B cell (primary cell): ENCODE measurements at regions not wholly inside any gene's neighbourhood (a gene's known extent, or its start where the extent isn't known, plus 50 kb on each side); places are given as distances from the start of the nearest gene placed in this dataset.

Experiments
- ATAC-seq: fragments of 200-7000 bp; cut with Tn5 transposase; one replicate; pipeline ENCODE4 v1.10.0; 2021; ENCODE audit warnings: low read depth, mild to moderate bottlenecking, moderate number of reproducible peaks, moderate library complexity
- CTCF ChIA-PET: fragments of 350-600 bp; sonication (Branson Sonifier 250); formaldehyde crosslinking; loops from one replicate; lab custom pipeline; 2021; ENCODE audit warnings: antibody characterized with exemption, inconsistent platforms; lab: Charles Lee
- POLR2A ChIA-PET: fragments of 350-600 bp; sonication (Branson Sonifier 250); formaldehyde crosslinking; loops from one replicate; lab custom pipeline; 2021; ENCODE audit warnings: antibody characterized with exemption; lab: Charles Lee
- DNase-seq: peaks from one replicate; pipeline ENCODE4 v3.0.0; 2013
- H2AFZ ChIP-seq: 2 replicates; pipeline ENCODE4 v1.6.1; 2012; ENCODE audit warnings: mild to moderate bottlenecking, low read depth, low read length; ENCODE audit not compliant: insufficient read depth, poor library complexity, severe bottlenecking
- H3K27ac ChIP-seq, 2 donors: 1 replicate in 1 of 2; 2 replicates in 1 of 2; pipeline ENCODE4 v1.5.1; 2012 to 2013; ENCODE audit warnings: low read length in 2 of 2, mild to moderate bottlenecking in 2 of 2, moderate library complexity in 1 of 2
- H3K27me3 ChIP-seq, 4 experiments: fragments of 200-600 bp in 1 of 4; sonication (generic) in 1 of 4; replicated peaks in 1 of 4; 1 replicate in 2 of 4; 2 replicates in 2 of 4; pipeline versions ENCODE4 v1.6.1 to v1.7.0; 2013 to 2016; ENCODE audit warnings: low read length in 3 of 4, mild to moderate bottlenecking in 2 of 4, mixed read lengths in 1 of 4, moderate library complexity in 1 of 4; ENCODE audit not compliant: insufficient read depth in 4 of 4, control insufficient read depth in 3 of 4; ENCODE audit errors: control extremely low read depth in 1 of 4
- H3K36me3 ChIP-seq, 2 experiments: replicated peaks in 1 of 2; 1 replicate in 1 of 2; 2 replicates in 1 of 2; pipeline versions ENCODE4 v1.6.1 to v1.7.1; 2013; ENCODE audit warnings: low read length in 1 of 2; ENCODE audit not compliant: insufficient read depth in 2 of 2, control insufficient read depth in 1 of 2; ENCODE audit errors: control extremely low read depth in 1 of 2, extremely low read depth in 1 of 2
- H3K4me1 ChIP-seq, 2 donors: fragments of 200-600 bp in 1 of 2; sonication (generic) in 1 of 2; 1 replicate in 1 of 2; 2 replicates in 1 of 2; pipeline versions ENCODE4 v1.5.1 to v1.6.1; 2013 to 2017; ENCODE audit warnings: low read length in 2 of 2; ENCODE audit not compliant: control insufficient read depth in 2 of 2, insufficient read depth in 2 of 2
- H3K4me2 ChIP-seq: replicated peaks from 2 replicates; pipeline ENCODE3; 2012; ENCODE audit warnings: mild to moderate bottlenecking, low read depth, low read length; ENCODE audit not compliant: poor library complexity, severe bottlenecking
- H3K4me3 ChIP-seq, 5 experiments: fragments of 200-600 bp in 1 of 5; sonication (generic) in 1 of 5; 1 replicate in 3 of 5; 2 replicates in 2 of 5; pipeline versions ENCODE4 v1.5.1 to v1.7.0; 2011 to 2016; ENCODE audit warnings: low read length in 4 of 5, mild to moderate bottlenecking in 4 of 5, low read depth in 2 of 5, control low read depth in 1 of 5, moderate library complexity in 1 of 5; ENCODE audit not compliant: insufficient read depth in 1 of 5; ENCODE audit errors: control extremely low read depth in 1 of 5, extremely low read depth in 1 of 5
- H3K79me2 ChIP-seq: fragments of 200-600 bp; sonication (generic); one replicate; pipeline ENCODE4 v1.6.0; 2016; ENCODE audit warnings: low read length; ENCODE audit not compliant: control insufficient read depth, insufficient read depth
- H3K9ac ChIP-seq: fragments of 200-600 bp; sonication (generic); 2 replicates; pipeline ENCODE4 v1.6.1; 2017; ENCODE audit warnings: mild to moderate bottlenecking, low read length, moderate library complexity
- H3K9me3 ChIP-seq, 3 donors: one replicate each; pipeline versions ENCODE4 v1.6.1 to v1.7.1; 2013; ENCODE audit warnings: low read length in 2 of 3; ENCODE audit not compliant: control insufficient read depth in 2 of 3, insufficient read depth in 1 of 3; ENCODE audit errors: control extremely low read depth in 1 of 3
- H4K20me1 ChIP-seq: 2 replicates; pipeline ENCODE4 v1.6.0; 2012; ENCODE audit warnings: mild to moderate bottlenecking, low read length; ENCODE audit not compliant: insufficient read depth, control insufficient read depth, poor library complexity, severe bottlenecking
- H3K27ac Mint-ChIP-seq: one replicate; pipeline ENCODE4 v1.8.0; 2021; ENCODE audit warnings: mixed read lengths
- H3K27me3 Mint-ChIP-seq: one replicate; pipeline ENCODE4 v1.8.0; 2021; ENCODE audit warnings: mixed read lengths
- H3K4me1 Mint-ChIP-seq: one replicate; pipeline ENCODE4 v1.8.0; 2021; ENCODE audit warnings: mixed read lengths
- H3K4me3 Mint-ChIP-seq: one replicate; pipeline ENCODE4 v1.8.0; 2021; ENCODE audit warnings: mixed read lengths
- H3K9me3 Mint-ChIP-seq: one replicate; pipeline ENCODE4 v1.8.0; 2022; ENCODE audit warnings: mixed read lengths; ENCODE audit not compliant: insufficient read depth
- CTCF ChIP-seq: fragments of 200-600 bp; IDR thresholded peaks from one replicate; pipeline ENCODE4 v1.8.0; 2022; ENCODE audit warnings: antibody characterized with exemption, mild to moderate bottlenecking
- EZH2 ChIP-seq: IDR thresholded peaks from 2 replicates; pipeline ENCODE4 v1.6.1; 2012; ENCODE audit warnings: borderline replicate concordance, low read depth, mild to moderate bottlenecking, moderate library complexity, low read length; ENCODE audit not compliant: insufficient read depth, poor library complexity, severe bottlenecking
- whole genome bisulfite sequencing: methylation state at CpG from one replicate; pipeline ENCODE4 v1.1.5; 2013; ENCODE audit warnings: missing lambda C conversion rate; ENCODE audit not compliant: insufficient coverage; 5-methylcytosine and 5-hydroxymethylcytosine counted together
- intact Hi-C: fragments of 100-400 bp; cut with micrococcal nuclease; formaldehyde crosslinking; loops from one replicate; pipeline ENCODE4 v1.10.0; 2022

GRCh38 chr3:110752307-110752706 is 319.3 kb upstream of the NECTIN3 start:
- TF ChIP-seq CTCF = no peak
- TF ChIP-seq EZH2 = no peak
- DNase-seq = no peak

GRCh38 chr3:110753516-110753915 is 318.1 kb upstream of the NECTIN3 start:
- no peak overlapping the region for H3K4me3 Mint-ChIP-seq
- no peaks in the 10 kb centered on the region for H3K4me1 Mint-ChIP-seq
- Histone ChIP-seq H3K4me1 (no peaks in the 10 kb centered on the region), H3K9me3 (no peaks in the 10 kb centered on the region), H2AFZ (no peak overlapping the region), H3K27me3 (no peaks in the 10 kb centered on the region), H3K9ac (no peak overlapping the region), H4K20me1 (no peaks in the 10 kb centered on the region), H3K4me2 (no peak overlapping the region), H3K27ac (no peak overlapping the region), H3K79me2 (no peaks in the 10 kb centered on the region), H3K4me3 (no peak overlapping the region), H3K36me3 (no peaks in the 10 kb centered on the region)
- no peaks in the 10 kb centered on the region for H3K9me3 Mint-ChIP-seq
- DNase-seq (no peak), ATAC-seq (no peak)
- TF ChIP-seq CTCF (no peak), EZH2 (no peak)
- no peak overlapping the region for H3K27ac Mint-ChIP-seq
- H3K27me3 Mint-ChIP-seq = no peaks in the 10 kb centered on the region
- ChIA-PET POLR2A (no interaction called here), CTCF (no interaction called here)
- WGBS = 100% methylated on average over 1 of the region's 1 CpG
- intact Hi-C loops = no loop called here

More at GRCh38 chr3:110752307-110752706, 319.3 kb upstream of the NECTIN3 start:
- Histone ChIP-seq H3K27ac (no peak overlapping the region), H3K4me2 (no peak overlapping the region), H3K4me3 (no peak overlapping the region), H3K4me1 (no peaks in the 10 kb centered on the region), H3K27me3 (no peaks in the 10 kb centered on the region), H3K9ac (no peak overlapping the region), H3K9me3 (no peaks in the 10 kb centered on the region), H4K20me1 (no peaks in the 10 kb centered on the region), H3K36me3 (no peaks in the 10 kb centered on the region), H3K79me2 (no peaks in the 10 kb centered on the region), H2AFZ (no peak overlapping the region)
- intact Hi-C loops = no loop called here
- CTCF ChIA-PET = no interaction called here
- no CpG with 5 or more reads among the region's 3 CpGs for WGBS
- no peak overlapping the region for H3K4me3 Mint-ChIP-seq
- ATAC-seq = no peak
- POLR2A ChIA-PET = no interaction called here
- no peaks in the 10 kb centered on the region for H3K9me3 Mint-ChIP-seq
- H3K27me3 Mint-ChIP-seq = no peaks in the 10 kb centered on the region
- H3K27ac Mint-ChIP-seq = no peak overlapping the region
- H3K4me1 Mint-ChIP-seq = no peaks in the 10 kb centered on the region
